ENCODE measurements at regions not wholly inside any gene's neighbourhood (a gene's known extent, or its start where the extent isn't known, plus 50 kb on each side); places are given as distances from the start of the nearest gene placed in this dataset.

DNA sequence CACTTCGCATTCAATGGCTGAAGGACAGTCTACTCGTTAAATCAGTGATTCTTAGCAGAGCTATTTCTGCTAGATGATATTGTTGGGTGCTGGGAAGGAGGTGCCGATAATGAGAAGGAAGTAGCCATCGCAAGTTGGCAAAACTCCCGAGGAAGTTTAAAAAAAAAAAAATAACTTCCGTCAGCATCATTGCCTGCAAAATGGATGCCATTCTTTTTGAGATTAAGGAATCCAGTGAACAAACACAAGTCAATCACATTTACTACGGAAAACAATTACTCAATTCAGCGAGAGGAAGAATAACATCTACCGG is 74.4 kb upstream of the SFMBT2 start:
- TF ChIP-seq RAD21 (conservative IDR thresholded peaks at IDR 0.05 in 1 of 2, IDR thresholded peaks at IDR 0.05 in 1 of 2) (no peak), POLR2A (IDR thresholded peaks at IDR 0.05; ENCODE audit: low read length) (no peak), RFX5 (IDR thresholded peaks at IDR 0.05) (no peak), E2F6 (IDR thresholded peaks at IDR 0.05; ENCODE audit: borderline replicate concordance, low read depth) (no peak), MAX (IDR thresholded peaks at IDR 0.05) (no peak), RNF2 (IDR thresholded peaks at IDR 0.05; ENCODE audit: borderline replicate concordance, low read depth) (no peak)
- TF ChIP-seq, protein P1, sequence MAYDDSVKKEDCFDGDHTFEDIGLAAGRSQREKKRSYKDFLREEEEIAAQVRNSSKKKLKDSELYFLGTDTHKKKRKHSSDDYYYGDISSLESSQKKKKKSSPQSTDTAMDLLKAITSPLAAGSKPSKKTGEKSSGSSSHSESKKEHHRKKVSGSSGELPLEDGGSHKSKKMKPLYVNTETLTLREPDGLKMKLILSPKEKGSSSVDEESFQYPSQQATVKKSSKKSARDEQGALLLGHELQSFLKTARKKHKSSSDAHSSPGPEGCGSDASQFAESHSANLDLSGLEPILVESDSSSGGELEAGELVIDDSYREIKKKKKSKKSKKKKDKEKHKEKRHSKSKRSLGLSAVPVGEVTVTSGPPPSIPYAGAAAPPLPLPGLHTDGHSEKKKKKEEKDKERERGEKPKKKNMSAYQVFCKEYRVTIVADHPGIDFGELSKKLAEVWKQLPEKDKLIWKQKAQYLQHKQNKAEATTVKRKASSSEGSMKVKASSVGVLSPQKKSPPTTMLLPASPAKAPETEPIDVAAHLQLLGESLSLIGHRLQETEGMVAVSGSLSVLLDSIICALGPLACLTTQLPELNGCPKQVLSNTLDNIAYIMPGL (CRISPR knock-in tag; IDR thresholded peaks at IDR 0.05; ENCODE audit: borderline replicate concordance) = no peak
- TF ChIP-seq, protein P2, sequence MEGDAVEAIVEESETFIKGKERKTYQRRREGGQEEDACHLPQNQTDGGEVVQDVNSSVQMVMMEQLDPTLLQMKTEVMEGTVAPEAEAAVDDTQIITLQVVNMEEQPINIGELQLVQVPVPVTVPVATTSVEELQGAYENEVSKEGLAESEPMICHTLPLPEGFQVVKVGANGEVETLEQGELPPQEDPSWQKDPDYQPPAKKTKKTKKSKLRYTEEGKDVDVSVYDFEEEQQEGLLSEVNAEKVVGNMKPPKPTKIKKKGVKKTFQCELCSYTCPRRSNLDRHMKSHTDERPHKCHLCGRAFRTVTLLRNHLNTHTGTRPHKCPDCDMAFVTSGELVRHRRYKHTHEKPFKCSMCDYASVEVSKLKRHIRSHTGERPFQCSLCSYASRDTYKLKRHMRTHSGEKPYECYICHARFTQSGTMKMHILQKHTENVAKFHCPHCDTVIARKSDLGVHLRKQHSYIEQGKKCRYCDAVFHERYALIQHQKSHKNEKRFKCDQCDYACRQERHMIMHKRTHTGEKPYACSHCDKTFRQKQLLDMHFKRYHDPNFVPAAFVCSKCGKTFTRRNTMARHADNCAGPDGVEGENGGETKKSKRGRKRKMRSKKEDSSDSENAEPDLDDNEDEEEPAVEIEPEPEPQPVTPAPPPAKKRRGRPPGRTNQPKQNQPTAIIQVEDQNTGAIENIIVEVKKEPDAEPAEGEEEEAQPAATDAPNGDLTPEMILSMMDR (IDR thresholded peaks at IDR 0.05) = no peak
